CD4-positive, alpha-beta memory T cell (primary cell): ENCODE measurements at regions not wholly inside any gene's neighbourhood (a gene's known extent, or its start where the extent isn't known, plus 50 kb on each side); places are given as distances from the start of the nearest gene placed in this dataset.

Source experiments
- CTCF ChIA-PET: fragments of 350-600 bp; sonication (Branson Sonifier 250); formaldehyde crosslinking; loops from one replicate; lab custom pipeline; 2021; ENCODE audit warnings: inconsistent platforms; ENCODE audit not compliant: partially characterized antibody; lab: Charles Lee
- POLR2A ChIA-PET: fragments of 350-600 bp; sonication (Branson Sonifier 250); formaldehyde crosslinking; loops from one replicate; lab custom pipeline; 2021; ENCODE audit not compliant: partially characterized antibody; lab: Charles Lee
- DNase-seq, 5 donors: peaks; one replicate each; pipeline versions ENCODE4 v3.0.0 to v3.0.0-alpha.2; 2020 to 2022; ENCODE audit warnings: mixed read lengths in 1 of 5
- H3K27ac ChIP-seq: one replicate; pipeline ENCODE4 v1.7.0; 2013; ENCODE audit warnings: low read depth, low read length
- H3K27me3 ChIP-seq: 2 replicates; pipeline ENCODE4 v1.7.0; 2013; ENCODE audit warnings: mild to moderate bottlenecking, low read length, moderate library complexity; ENCODE audit not compliant: insufficient read depth
- H3K36me3 ChIP-seq: 2 replicates; pipeline ENCODE4 v1.7.0; 2013; ENCODE audit warnings: mild to moderate bottlenecking, low read length, moderate library complexity; ENCODE audit not compliant: insufficient read depth
- H3K4me1 ChIP-seq: 2 replicates; pipeline ENCODE4 v1.7.0; 2013; ENCODE audit warnings: mild to moderate bottlenecking, low read length, moderate library complexity; ENCODE audit not compliant: insufficient read depth
- H3K4me3 ChIP-seq, 2 donors: one replicate each; pipeline ENCODE4 v1.7.0; 2013; ENCODE audit warnings: low read length in 2 of 2, mild to moderate bottlenecking in 1 of 2
- H3K9me3 ChIP-seq, 2 donors: one replicate each; pipeline ENCODE4 v1.7.0; 2013; ENCODE audit warnings: low read length in 2 of 2, control low read depth in 1 of 2; ENCODE audit not compliant: control insufficient read depth in 1 of 2
- H3K27ac Mint-ChIP-seq, 7 donors: one replicate each; pipeline ENCODE4 v1.8.0; 2020 to 2021; ENCODE audit warnings: mixed read lengths in 7 of 7, mild to moderate bottlenecking in 6 of 7, inconsistent platforms in 3 of 7, moderate library complexity in 3 of 7
- H3K27me3 Mint-ChIP-seq, 2 donors: one replicate each; pipeline ENCODE4 v1.8.0; 2020 to 2021; ENCODE audit warnings: mixed read lengths in 2 of 2
- H3K36me3 Mint-ChIP-seq, 2 donors: one replicate each; pipeline ENCODE4 v1.8.0; 2020 to 2021; ENCODE audit warnings: mixed read lengths in 2 of 2, inconsistent platforms in 1 of 2, mild to moderate bottlenecking in 1 of 2
- H3K4me1 Mint-ChIP-seq, 4 donors: one replicate each; pipeline ENCODE4 v1.8.0; 2020 to 2021; ENCODE audit warnings: mixed read lengths in 4 of 4, mild to moderate bottlenecking in 1 of 4
- H3K4me3 Mint-ChIP-seq, 8 donors: one replicate each; pipeline ENCODE4 v1.8.0; 2020 to 2021; ENCODE audit warnings: mixed read lengths in 8 of 8, mild to moderate bottlenecking in 7 of 8, moderate library complexity in 6 of 8, inconsistent platforms in 3 of 8
- H3K9me3 Mint-ChIP-seq, 8 donors: one replicate each; pipeline ENCODE4 v1.8.0; 2020 to 2021; ENCODE audit warnings: mixed read lengths in 8 of 8, mild to moderate bottlenecking in 5 of 8, inconsistent platforms in 3 of 8, moderate library complexity in 1 of 8
- intact Hi-C: fragments of 100-400 bp; cut with micrococcal nuclease; formaldehyde crosslinking; loops from one replicate; pipeline ENCODE4 v1.15.1; 2023

- Histone ChIP-seq H3K4me3 (no peak overlapping the region), H3K27ac (no peak overlapping the region), H3K9me3 (no peaks in the 10 kb centered on the region), H3K4me1 (no peaks in the 10 kb centered on the region), H3K36me3 (no peaks in the 10 kb centered on the region), H3K27me3 (no peaks in the 10 kb centered on the region)
- ChIA-PET CTCF (no interaction called here), POLR2A (no interaction called here)
- Mint-ChIP-seq H3K4me1 (no peaks in the 10 kb centered on the region), H3K9me3 (peaks cover 0 to 3% (median 1%) of the 10 kb centered on the region in 8 donors), H3K27me3 (no peaks in the 10 kb centered on the region), H3K4me3 (no peak overlapping the region), H3K27ac (no peak overlapping the region), H3K36me3 (no peaks in the 10 kb centered on the region)
- DNase-seq = no peak
- intact Hi-C loops = no loop called here
Measured at GRCh38 chr4:22245294-22245693, 270.6 kb downstream of the ADGRA3 start.

DNA sequence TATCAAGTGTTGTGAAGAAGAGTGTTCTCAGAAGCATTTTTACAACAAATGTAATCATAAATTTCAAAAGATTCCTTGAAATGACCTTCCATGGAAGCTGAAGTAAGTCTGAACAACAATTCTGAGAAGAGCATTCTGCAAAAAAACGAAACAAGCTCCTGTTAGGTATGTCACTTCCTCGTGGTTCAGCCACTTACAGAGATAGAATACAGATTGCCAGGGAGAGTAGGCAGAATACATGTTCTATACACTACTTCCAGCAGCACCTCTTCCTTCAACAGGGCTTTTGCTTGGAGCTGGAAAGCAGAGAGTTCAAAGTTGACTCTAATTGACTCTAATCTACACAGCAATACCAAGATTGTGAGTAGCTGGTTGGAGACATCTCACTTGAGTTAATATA lies 274.5 kb downstream of the ADGRA3 start:
- POLR2A ChIA-PET = no interaction called here
- H3K27me3 Mint-ChIP-seq = no peaks in the 10 kb centered on the region
- peaks cover 0 to 9% (median 2%) of the 10 kb centered on the region in 8 donors for H3K9me3 Mint-ChIP-seq
- intact Hi-C loops = no loop called here
- no peaks in the 10 kb centered on the region for H3K4me1 Mint-ChIP-seq
- Histone ChIP-seq H3K36me3 (no peaks in the 10 kb centered on the region), H3K4me3 (no peak overlapping the region), H3K4me1 (no peaks in the 10 kb centered on the region), H3K27ac (no peak overlapping the region), H3K27me3 (no peaks in the 10 kb centered on the region), H3K9me3 (no peaks in the 10 kb centered on the region)
- no peak overlapping the region for H3K4me3 Mint-ChIP-seq
- no peak overlapping the region for H3K27ac Mint-ChIP-seq
- DNase-seq = no peak
- CTCF ChIA-PET = no interaction called here
- H3K36me3 Mint-ChIP-seq = no peaks in the 10 kb centered on the region

GRCh38 chr4:22240814-22241213 lies 275.1 kb downstream of the ADGRA3 start:
- Histone ChIP-seq H3K27ac (no peak overlapping the region), H3K4me1 (no peaks in the 10 kb centered on the region), H3K27me3 (no peaks in the 10 kb centered on the region), H3K9me3 (no peaks in the 10 kb centered on the region), H3K4me3 (no peak overlapping the region), H3K36me3 (no peaks in the 10 kb centered on the region)
- H3K9me3 Mint-ChIP-seq = peaks cover 0 to 13% (median 2%) of the 10 kb centered on the region in 8 donors
- H3K4me3 Mint-ChIP-seq = no peak overlapping the region
- H3K4me1 Mint-ChIP-seq = no peaks in the 10 kb centered on the region
- ChIA-PET CTCF (no interaction called here), POLR2A (no interaction called here)
- H3K27ac Mint-ChIP-seq = no peak overlapping the region
- H3K27me3 Mint-ChIP-seq = no peaks in the 10 kb centered on the region
- H3K36me3 Mint-ChIP-seq = no peaks in the 10 kb centered on the region
- no peak for DNase-seq
- intact Hi-C loops = no loop called here

DNA sequence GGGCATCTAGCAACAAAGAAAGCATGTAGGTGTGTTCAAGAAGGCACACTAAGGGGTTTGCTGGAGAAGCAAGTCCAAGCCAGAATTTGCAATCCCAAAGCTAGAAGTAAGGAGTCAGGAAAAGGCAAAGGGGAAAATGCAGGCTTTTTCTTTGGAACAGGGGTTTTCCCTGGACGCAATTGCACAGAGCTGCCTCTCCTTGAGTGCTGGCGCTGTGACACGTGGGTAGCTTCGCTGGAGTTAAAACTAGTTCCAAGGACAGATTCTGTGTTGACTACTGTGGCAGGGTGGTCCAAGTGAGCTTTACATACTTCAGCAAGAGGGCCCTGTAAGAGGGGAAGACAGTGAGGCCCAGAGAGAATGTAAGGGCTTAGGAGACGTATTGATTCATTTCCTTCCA lies 277.1 kb downstream of the ADGRA3 start:
- no peak for DNase-seq
- Mint-ChIP-seq H3K27me3 (no peaks in the 10 kb centered on the region), H3K4me1 (no peaks in the 10 kb centered on the region), H3K36me3 (no peaks in the 10 kb centered on the region), H3K27ac (no peak overlapping the region), H3K4me3 (no peak overlapping the region), H3K9me3 (peaks cover 0 to 17% (median 4%) of the 10 kb centered on the region in 8 donors)
- no peaks in the 10 kb centered on the region for H3K9me3 ChIP-seq
- ChIA-PET CTCF (no interaction called here), POLR2A (no interaction called here)
- H3K27me3 ChIP-seq = no peaks in the 10 kb centered on the region
- no peaks in the 10 kb centered on the region for H3K4me1 ChIP-seq
- intact Hi-C loops = no loop called here
- no peak overlapping the region for H3K4me3 ChIP-seq
- H3K27ac ChIP-seq = no peak overlapping the region
- H3K36me3 ChIP-seq = no peaks in the 10 kb centered on the region

- Histone ChIP-seq H3K27me3 (no peaks in the 10 kb centered on the region), H3K36me3 (no peaks in the 10 kb centered on the region), H3K27ac (no peak overlapping the region), H3K4me1 (no peaks in the 10 kb centered on the region), H3K9me3 (no peaks in the 10 kb centered on the region), H3K4me3 (no peak overlapping the region)
- peaks cover 0 to 17% (median 4%) of the 10 kb centered on the region in 8 donors for H3K9me3 Mint-ChIP-seq
- intact Hi-C loops = no loop called here
- CTCF ChIA-PET = no interaction called here
- H3K27me3 Mint-ChIP-seq = no peaks in the 10 kb centered on the region
- POLR2A ChIA-PET = no interaction called here
- H3K27ac Mint-ChIP-seq = no peak overlapping the region
- H3K36me3 Mint-ChIP-seq = no peaks in the 10 kb centered on the region
- H3K4me1 Mint-ChIP-seq = no peaks in the 10 kb centered on the region
- H3K4me3 Mint-ChIP-seq = peak overlapping the region in 3 of 8 donors; percentile 11 to 52 (median 22)
- DNase-seq = no peak
Measured at GRCh38 chr4:22237846-22238494, 277.9 kb downstream of the ADGRA3 start.

DNA sequence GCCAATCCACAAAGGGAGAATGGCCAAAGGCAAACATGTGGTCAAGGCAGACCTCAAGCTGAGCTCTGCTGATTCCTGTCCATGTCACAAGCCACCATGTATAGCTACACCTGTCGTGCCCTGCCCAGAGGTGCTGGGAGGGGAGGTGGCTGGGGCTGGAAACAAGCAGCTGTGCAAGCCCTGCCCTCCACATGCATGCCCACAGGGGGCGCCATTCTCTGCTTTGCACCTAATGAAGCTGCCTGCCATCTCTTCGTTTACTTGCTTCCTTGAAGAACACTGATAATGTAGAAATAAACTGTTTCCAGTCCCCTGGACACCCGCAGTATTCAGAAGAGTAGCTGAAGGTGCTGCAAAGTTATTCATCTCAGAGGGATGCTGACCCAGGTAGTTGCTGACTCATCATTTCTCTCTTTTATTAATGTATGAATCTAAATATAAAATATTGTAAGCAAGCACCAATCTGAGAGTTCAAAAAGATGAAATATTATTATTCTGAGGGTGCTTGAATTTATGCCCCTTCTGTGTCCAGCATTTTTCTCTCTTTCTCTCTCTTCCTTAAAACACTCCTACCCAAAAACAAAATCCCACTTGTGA lies 278.6 kb downstream of the ADGRA3 start:
- Mint-ChIP-seq H3K4me3 (peak overlapping the region in 4 of 8 donors; percentile 8 to 52 (median 16)), H3K27me3 (no peaks in the 10 kb centered on the region), H3K27ac (no peak overlapping the region), H3K36me3 (no peaks in the 10 kb centered on the region), H3K4me1 (no peaks in the 10 kb centered on the region), H3K9me3 (peaks cover 0 to 17% (median 4%) of the 10 kb centered on the region in 8 donors)
- H3K27ac ChIP-seq = no peak overlapping the region
- DNase-seq = peak in 1 of 5 donors; percentile 11
- no peak overlapping the region for H3K4me3 ChIP-seq
- ChIA-PET CTCF (interaction anchor here (1.0 kb wide), 1 partner anchor 152 kb away, joined by 3 read pairs; no protein-coding TSS in a partner anchor), POLR2A (no interaction called here)
- intact Hi-C loops = no loop called here
- no peaks in the 10 kb centered on the region for H3K36me3 ChIP-seq
- no peaks in the 10 kb centered on the region for H3K9me3 ChIP-seq
- H3K27me3 ChIP-seq = no peaks in the 10 kb centered on the region
- no peaks in the 10 kb centered on the region for H3K4me1 ChIP-seq

DNA sequence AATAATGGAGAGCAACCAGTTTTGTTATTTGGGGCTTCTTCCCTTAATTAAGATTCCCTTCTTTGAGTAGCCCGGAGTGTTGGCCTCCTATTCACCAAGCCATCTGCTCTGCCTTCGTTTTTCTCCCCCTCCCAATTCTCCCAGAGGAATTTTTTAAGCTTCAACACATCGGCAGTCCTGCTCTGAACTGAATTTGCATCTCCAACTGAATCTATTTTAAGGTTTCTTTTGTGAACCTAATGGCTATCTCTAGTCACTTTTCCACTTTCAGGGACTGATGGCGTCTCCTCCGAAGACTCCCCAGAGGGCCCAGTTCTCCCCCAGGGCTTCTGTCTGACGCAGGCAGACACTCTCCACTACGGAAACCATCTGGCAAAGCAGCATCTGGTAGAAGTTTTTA lies 280.2 kb downstream of the ADGRA3 start:
- no peaks in the 10 kb centered on the region for H3K36me3 ChIP-seq
- H3K4me1 ChIP-seq = no peaks in the 10 kb centered on the region
- Mint-ChIP-seq H3K27ac (peak overlapping the region in 1 of 7 donors; percentile 44), H3K4me1 (no peaks in the 10 kb centered on the region), H3K27me3 (no peaks in the 10 kb centered on the region), H3K36me3 (no peaks in the 10 kb centered on the region), H3K4me3 (no peak overlapping the region), H3K9me3 (peaks cover 0 to 17% (median 4%) of the 10 kb centered on the region in 8 donors)
- ChIA-PET CTCF (no interaction called here), POLR2A (no interaction called here)
- intact Hi-C loops = no loop called here
- no peaks in the 10 kb centered on the region for H3K9me3 ChIP-seq
- DNase-seq = no peak
- no peak overlapping the region for H3K27ac ChIP-seq
- no peak overlapping the region for H3K4me3 ChIP-seq
- no peaks in the 10 kb centered on the region for H3K27me3 ChIP-seq
